ENCODE measurements at regions not wholly inside any gene's neighbourhood (a gene's known extent, or its start where the extent isn't known, plus 50 kb on each side); places are given as distances from the start of the nearest gene placed in this dataset.

DNA sequence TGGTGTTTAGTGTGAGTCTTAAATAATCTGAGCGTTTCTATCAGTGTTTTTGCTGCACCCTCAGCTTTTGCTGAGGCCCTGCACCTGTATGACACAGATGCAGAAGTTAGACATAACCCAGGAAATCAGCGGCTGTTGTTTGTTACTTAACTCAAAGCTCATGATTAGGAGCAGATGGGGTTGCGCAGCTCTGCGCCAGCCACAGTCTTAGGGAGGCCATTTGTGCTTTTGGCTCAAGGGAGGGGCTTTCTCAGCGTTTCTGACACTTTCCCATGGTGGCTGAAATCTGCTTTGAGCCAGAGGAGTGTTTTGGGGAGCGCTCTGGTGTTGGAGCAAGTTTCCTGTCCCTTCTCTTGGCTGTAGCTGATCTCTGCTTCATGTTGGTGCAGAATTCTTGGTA lies 433.8 kb downstream of the NAF1 start:
- no peak overlapping the region for H3K4me3 ChIP-seq (ENCODE audit: low read depth, poor library complexity, severe bottlenecking)
- TF ChIP-seq POLR2A (IDR thresholded peaks at IDR 0.05), result no peak
- TF ChIP-seq, protein P1, sequence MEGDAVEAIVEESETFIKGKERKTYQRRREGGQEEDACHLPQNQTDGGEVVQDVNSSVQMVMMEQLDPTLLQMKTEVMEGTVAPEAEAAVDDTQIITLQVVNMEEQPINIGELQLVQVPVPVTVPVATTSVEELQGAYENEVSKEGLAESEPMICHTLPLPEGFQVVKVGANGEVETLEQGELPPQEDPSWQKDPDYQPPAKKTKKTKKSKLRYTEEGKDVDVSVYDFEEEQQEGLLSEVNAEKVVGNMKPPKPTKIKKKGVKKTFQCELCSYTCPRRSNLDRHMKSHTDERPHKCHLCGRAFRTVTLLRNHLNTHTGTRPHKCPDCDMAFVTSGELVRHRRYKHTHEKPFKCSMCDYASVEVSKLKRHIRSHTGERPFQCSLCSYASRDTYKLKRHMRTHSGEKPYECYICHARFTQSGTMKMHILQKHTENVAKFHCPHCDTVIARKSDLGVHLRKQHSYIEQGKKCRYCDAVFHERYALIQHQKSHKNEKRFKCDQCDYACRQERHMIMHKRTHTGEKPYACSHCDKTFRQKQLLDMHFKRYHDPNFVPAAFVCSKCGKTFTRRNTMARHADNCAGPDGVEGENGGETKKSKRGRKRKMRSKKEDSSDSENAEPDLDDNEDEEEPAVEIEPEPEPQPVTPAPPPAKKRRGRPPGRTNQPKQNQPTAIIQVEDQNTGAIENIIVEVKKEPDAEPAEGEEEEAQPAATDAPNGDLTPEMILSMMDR (IDR thresholded peaks at IDR 0.05), result no peak
- WGBS, 2 donors, result 50 to 54% methylated on average over 6 of the region's 6 CpGs
- intact Hi-C loops (cut with DNase I; ENCODE audit: low total_unique reads), result no loop called here
- no peak for DNase-seq (ENCODE audit: low spot score in 2 of 2)

DNA sequence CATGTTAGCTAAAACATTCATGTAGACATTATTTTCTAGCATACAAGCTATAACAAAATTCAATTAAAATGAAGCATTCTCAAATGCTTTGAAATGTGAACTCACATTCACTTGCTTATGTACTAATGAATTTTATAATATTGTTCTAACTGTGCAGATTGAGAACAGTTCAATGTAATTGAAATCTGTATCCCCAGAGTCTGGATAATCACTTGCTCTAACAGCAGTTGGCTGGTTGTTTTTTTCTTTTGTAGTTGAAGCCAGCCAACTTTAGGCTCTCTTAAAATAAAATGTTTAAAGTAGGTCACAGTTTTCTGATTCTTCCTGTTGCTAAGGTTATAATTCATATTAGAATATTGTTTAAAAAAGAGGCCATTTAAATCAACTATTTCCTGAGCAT lies 438.9 kb downstream of the NAF1 start:
- no peak for DNase-seq (ENCODE audit: low spot score in 2 of 2)
- intact Hi-C loops (cut with DNase I; ENCODE audit: low total_unique reads), result no loop called here
- H3K4me3 ChIP-seq (ENCODE audit: low read depth, poor library complexity, severe bottlenecking), result no peak overlapping the region
- TF ChIP-seq POLR2A (IDR thresholded peaks at IDR 0.05), result no peak
- TF ChIP-seq, protein P1 (IDR thresholded peaks at IDR 0.05), result no peak

DNA sequence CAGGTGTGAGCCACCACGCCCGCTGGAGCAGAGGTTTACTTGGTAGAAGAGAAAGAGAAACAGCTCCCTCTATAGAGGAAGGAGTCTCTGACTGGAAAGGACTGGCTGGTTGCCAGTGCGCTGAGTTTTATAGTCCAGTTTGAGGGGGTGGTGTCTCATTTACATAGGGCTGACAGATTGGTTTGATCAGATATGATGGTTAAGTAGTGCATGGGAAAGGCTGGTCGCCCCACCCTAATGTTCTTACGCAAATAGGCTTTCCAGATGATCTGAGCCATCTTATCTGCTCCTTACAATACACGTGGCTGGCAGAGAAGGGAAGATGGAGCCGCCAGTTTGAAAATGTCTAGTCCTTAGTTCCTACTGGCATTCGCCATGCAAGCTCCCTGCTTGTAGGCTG lies 439.5 kb downstream of the NAF1 start:
- intact Hi-C loops (cut with DNase I; ENCODE audit: low total_unique reads), result no loop called here
- WGBS, 2 donors, result 88 to 90% methylated on average over 8 of the region's 8 CpGs
- no peak for TF ChIP-seq POLR2A (IDR thresholded peaks at IDR 0.05)
- TF ChIP-seq, protein P1 (IDR thresholded peaks at IDR 0.05), result no peak
- no peak overlapping the region for H3K4me3 ChIP-seq (ENCODE audit: low read depth, poor library complexity, severe bottlenecking)
- DNase-seq (ENCODE audit: low spot score in 2 of 2), result no peak

DNA sequence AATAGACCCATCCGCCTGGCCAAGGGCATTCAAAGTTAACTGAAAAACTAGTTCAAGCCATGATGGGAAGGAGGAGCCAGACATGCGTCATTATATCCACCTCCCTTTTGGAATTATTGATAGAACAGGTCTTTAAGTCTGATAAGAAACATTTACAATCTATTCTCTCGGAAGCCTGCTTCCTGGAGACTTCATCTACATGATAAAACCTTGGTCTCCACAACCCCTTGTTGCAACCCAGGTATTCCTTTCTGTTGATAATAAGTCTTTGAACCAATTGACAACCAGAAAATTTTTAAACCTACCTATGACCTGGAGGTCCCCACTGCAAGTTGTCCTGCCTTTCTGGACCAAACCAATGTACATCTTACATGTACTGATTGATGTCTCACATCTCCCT lies 451.3 kb downstream of the NAF1 start:
- no peak for DNase-seq (ENCODE audit: low spot score in 2 of 2)
- no peak overlapping the region for H3K4me3 ChIP-seq (ENCODE audit: low read depth, poor library complexity, severe bottlenecking)
- WGBS, 2 donors, result 86 to 88% methylated on average over 3 of the region's 3 CpGs
- TF ChIP-seq, protein P1 (IDR thresholded peaks at IDR 0.05), result no peak
- no peak for TF ChIP-seq POLR2A (IDR thresholded peaks at IDR 0.05)
- intact Hi-C loops (cut with DNase I; ENCODE audit: low total_unique reads), result no loop called here

- no peak for TF ChIP-seq POLR2A (IDR thresholded peaks at IDR 0.05)
- TF ChIP-seq, protein P1 (IDR thresholded peaks at IDR 0.05), result no peak
- intact Hi-C loops (cut with DNase I; ENCODE audit: low total_unique reads), result loop anchor here (5.0 kb wide), 1 partner anchor 1794 kb away; no protein-coding TSS in a partner anchor
- H3K4me3 ChIP-seq (ENCODE audit: low read depth, poor library complexity, severe bottlenecking), result no peak overlapping the region
- DNase-seq (ENCODE audit: low spot score in 2 of 2), result no peak
Observed at GRCh38 chr4:162707962-162708361, 458.7 kb downstream of the NAF1 start.

DNA sequence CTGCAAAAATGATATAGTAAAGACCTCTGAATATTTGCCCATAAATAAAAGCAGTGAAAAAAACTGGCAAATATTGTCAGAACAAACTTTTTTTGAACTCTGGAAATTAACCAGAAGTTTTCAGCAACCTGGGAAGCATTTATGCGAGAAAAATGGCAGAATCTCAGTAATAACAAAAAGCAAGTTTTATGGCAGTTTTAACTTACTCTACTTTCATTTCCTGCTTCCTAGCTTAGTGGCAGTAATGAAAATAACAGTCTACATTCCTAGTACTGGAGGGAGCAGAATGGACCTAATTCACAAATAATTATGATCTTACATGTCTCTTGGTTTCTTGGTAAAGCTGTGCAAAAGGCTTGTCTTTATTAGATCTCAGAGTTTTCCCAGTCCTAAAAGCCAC lies 460.1 kb downstream of the NAF1 start:
- H3K4me3 ChIP-seq (ENCODE audit: low read depth, poor library complexity, severe bottlenecking), result no peak overlapping the region
- no peak for DNase-seq (ENCODE audit: low spot score in 2 of 2)
- intact Hi-C loops (cut with DNase I; ENCODE audit: low total_unique reads), result loop anchor here (5.0 kb wide), 1 partner anchor 1796 kb away; no protein-coding TSS in a partner anchor
- 61 to 66% methylated on average over 1 of the region's 1 CpG for WGBS, 2 donors
- TF ChIP-seq POLR2A (IDR thresholded peaks at IDR 0.05), result no peak
- TF ChIP-seq, protein P1 (IDR thresholded peaks at IDR 0.05), result no peak
